ENCODE measurements at regions not wholly inside any gene's neighbourhood (a gene's known extent, or its start where the extent isn't known, plus 50 kb on each side); places are given as distances from the start of the nearest gene placed in this dataset.
"Not testable (repeated sequence)": the region's sequence is repeated elsewhere in the genome, so short reads cannot be mapped to it uniquely, and the experiment has no call there.

DNA sequence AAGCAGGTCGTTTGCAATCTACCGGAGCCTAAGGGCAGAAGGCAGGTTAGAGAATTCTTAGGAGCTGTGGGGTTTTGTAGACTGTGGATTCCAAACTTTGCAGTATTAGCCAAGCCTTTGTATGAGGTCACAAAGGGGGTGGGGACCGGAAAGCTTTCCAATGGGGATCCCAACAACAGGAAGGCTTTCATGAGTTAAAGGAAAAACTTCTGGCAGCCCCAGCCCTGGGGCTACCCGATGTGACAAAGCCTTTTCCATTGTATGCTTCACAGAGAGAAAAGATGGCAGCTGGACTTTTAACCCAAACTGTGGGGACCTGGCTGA is 199.2 kb upstream of the PZP start:
- TF ChIP-seq, protein P1, sequence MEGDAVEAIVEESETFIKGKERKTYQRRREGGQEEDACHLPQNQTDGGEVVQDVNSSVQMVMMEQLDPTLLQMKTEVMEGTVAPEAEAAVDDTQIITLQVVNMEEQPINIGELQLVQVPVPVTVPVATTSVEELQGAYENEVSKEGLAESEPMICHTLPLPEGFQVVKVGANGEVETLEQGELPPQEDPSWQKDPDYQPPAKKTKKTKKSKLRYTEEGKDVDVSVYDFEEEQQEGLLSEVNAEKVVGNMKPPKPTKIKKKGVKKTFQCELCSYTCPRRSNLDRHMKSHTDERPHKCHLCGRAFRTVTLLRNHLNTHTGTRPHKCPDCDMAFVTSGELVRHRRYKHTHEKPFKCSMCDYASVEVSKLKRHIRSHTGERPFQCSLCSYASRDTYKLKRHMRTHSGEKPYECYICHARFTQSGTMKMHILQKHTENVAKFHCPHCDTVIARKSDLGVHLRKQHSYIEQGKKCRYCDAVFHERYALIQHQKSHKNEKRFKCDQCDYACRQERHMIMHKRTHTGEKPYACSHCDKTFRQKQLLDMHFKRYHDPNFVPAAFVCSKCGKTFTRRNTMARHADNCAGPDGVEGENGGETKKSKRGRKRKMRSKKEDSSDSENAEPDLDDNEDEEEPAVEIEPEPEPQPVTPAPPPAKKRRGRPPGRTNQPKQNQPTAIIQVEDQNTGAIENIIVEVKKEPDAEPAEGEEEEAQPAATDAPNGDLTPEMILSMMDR (CRISPR knock-in tag; IDR thresholded peaks at IDR 0.05), result not testable (repeated sequence)
- TF ChIP-seq HDAC1 (CRISPR knock-in tag; IDR thresholded peaks at IDR 0.05); ZNF441 (CRISPR knock-in tag; IDR thresholded peaks at IDR 0.05; ENCODE audit: borderline replicate concordance); ZNF703 (CRISPR knock-in tag; IDR thresholded peaks at IDR 0.05; ENCODE audit: borderline replicate concordance); RXRA (CRISPR knock-in tag; IDR thresholded peaks at IDR 0.05); POLR2AphosphoS5 (IDR thresholded peaks at IDR 0.05; ENCODE audit: low read depth, low read length); MTF1 (CRISPR knock-in tag; IDR thresholded peaks at IDR 0.05); ZNF841 (CRISPR knock-in tag; IDR thresholded peaks at IDR 0.05; ENCODE audit: borderline replicate concordance): not testable (repeated sequence)
